K562 (cell line): ENCODE measurements at regions not wholly inside any gene's neighbourhood (a gene's known extent, or its start where the extent isn't known, plus 50 kb on each side); places are given as distances from the start of the nearest gene placed in this dataset.

ENCODE experiments used
- CREBBP ChIP-seq: IDR thresholded peaks from one replicate; pipeline ENCODE4 v1.6.1; 2012; ENCODE audit warnings: low read depth, mild to moderate bottlenecking, control low read depth, inconsistent platforms, low read length
- CTCF ChIP-seq, 3 experiments: IDR thresholded peaks in 2 of 3; conservative IDR thresholded peaks in 1 of 3; 2 replicates each; pipeline ENCODE4 v1.5.1; 2011 to 2012; ENCODE audit warnings: low read length in 3 of 3, mild to moderate bottlenecking in 3 of 3, control low read depth in 2 of 3, improper control_type of control experiment in 1 of 3, inconsistent platforms in 1 of 3, low read depth in 1 of 3, mixed read lengths in 1 of 3, moderate library complexity in 1 of 3; ENCODE audit not compliant: insufficient read depth in 2 of 3
- ELF1 ChIP-seq: fragments of 200-800 bp; sonication (Bioruptor generic); IDR thresholded peaks from 2 replicates; pipeline ENCODE4 v1.6.1; 2016; ENCODE audit warnings: missing genetic modification characterization, missing compliant biosample characterization
- HNRNPH1 ChIP-seq: fragments of 200-400 bp; formaldehyde crosslinking; optimal IDR thresholded peaks from 2 replicates; pipeline ENCODE3; 2017; ENCODE audit warnings: low read depth, mild to moderate bottlenecking, low read length, moderate library complexity
- JUNB ChIP-seq: fragments of 450-650 bp; formaldehyde crosslinking; conservative IDR thresholded peaks from 2 replicates; pipeline ENCODE4 v1.4.0; 2020; ENCODE audit warnings: mild to moderate bottlenecking
- SAFB ChIP-seq: fragments of 200-400 bp; formaldehyde crosslinking; IDR thresholded peaks from 2 replicates; pipeline ENCODE4 v1.6.1; 2017; ENCODE audit warnings: low read depth, low read length, borderline replicate concordance
- ZBED1 ChIP-seq: IDR thresholded peaks from 2 replicates; pipeline ENCODE4 v1.6.1; 2014
- ZC3H11A ChIP-seq: IDR thresholded peaks from 2 replicates; pipeline ENCODE4 v1.6.1; 2012; ENCODE audit warnings: low read depth, low read length, improper control_type of control experiment
- ZNF274 ChIP-seq: IDR thresholded peaks from 2 replicates; pipeline ENCODE4 v1.6.1; 2011; ENCODE audit warnings: low read depth, mild to moderate bottlenecking, low read length, moderate library complexity, borderline replicate concordance
- TF ChIP-seq, protein P1 (sequence below), 2 experiments: fragments of 450-650 bp in 1 of 2; sonication (generic) in 1 of 2; formaldehyde crosslinking in 1 of 2; IDR thresholded peaks in 1 of 2; conservative IDR thresholded peaks in 1 of 2; 2 replicates each; pipeline versions ENCODE4 v1.6.1 to v1.8.1; 2016 to 2023; ENCODE audit warnings: mild to moderate bottlenecking in 2 of 2, moderate library complexity in 2 of 2, inconsistent platforms in 1 of 2, missing genetic modification reagents in 1 of 2

GRCh38 chr6:126437205-126437604 lies 97.3 kb downstream of the CENPW start:
- TF ChIP-seq CREBBP, result no peak
- no peak for TF ChIP-seq CTCF (IDR thresholded peaks at IDR 0.05 in 2 of 3, conservative IDR thresholded peaks at IDR 0.05 in 1 of 3; ENCODE audit: insufficient read depth in 2 of 3, low read depth in 1 of 3, low read length in 3 of 3)
- TF ChIP-seq SAFB, result no peak
- no peak for TF ChIP-seq HNRNPH1
- no peak for TF ChIP-seq ELF1
- TF ChIP-seq ZC3H11A, result no peak
- no peak for TF ChIP-seq JUNB (CRISPR knock-in tag)
- TF ChIP-seq ZBED1, result no peak
- TF ChIP-seq ZNF274, result no peak
- TF ChIP-seq, protein P1, sequence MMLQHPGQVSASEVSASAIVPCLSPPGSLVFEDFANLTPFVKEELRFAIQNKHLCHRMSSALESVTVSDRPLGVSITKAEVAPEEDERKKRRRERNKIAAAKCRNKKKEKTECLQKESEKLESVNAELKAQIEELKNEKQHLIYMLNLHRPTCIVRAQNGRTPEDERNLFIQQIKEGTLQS (IDR thresholded peaks at IDR 0.05), result no peak
- TF ChIP-seq, protein P1 (CRISPR knock-in tag; conservative IDR thresholded peaks at IDR 0.05), result no peak
